Adrenal gland (tissue), 5 donors: ENCODE measurements at regions not wholly inside any gene's neighbourhood (a gene's known extent, or its start where the extent isn't known, plus 50 kb on each side); places are given as distances from the start of the nearest gene placed in this dataset.

Experiments used
- POLR2A ChIP-seq, 2 donors: fragments of 450-650 bp; IDR thresholded peaks; one replicate each; pipeline ENCODE4 v1.6.1; 2017; ENCODE audit warnings: antibody characterized with exemption in 2 of 2, mild to moderate bottlenecking in 2 of 2, moderate library complexity in 1 of 2
- TF ChIP-seq, protein P1 (sequence below), 6 experiments: fragments of 450-650 bp in 4 of 6; fragments of 200-600 bp in 2 of 6; sonication (generic) in 1 of 6; IDR thresholded peaks; 1 replicate in 5 of 6; 2 replicates in 1 of 6; pipeline versions ENCODE4 v1.5.1 to v1.8.0; 2016 to 2021; ENCODE audit warnings: antibody characterized with exemption in 6 of 6, mild to moderate bottlenecking in 2 of 6, moderate library complexity in 1 of 6
- donor health status: DM: no; HTN: no; CAD: no.

DNA sequence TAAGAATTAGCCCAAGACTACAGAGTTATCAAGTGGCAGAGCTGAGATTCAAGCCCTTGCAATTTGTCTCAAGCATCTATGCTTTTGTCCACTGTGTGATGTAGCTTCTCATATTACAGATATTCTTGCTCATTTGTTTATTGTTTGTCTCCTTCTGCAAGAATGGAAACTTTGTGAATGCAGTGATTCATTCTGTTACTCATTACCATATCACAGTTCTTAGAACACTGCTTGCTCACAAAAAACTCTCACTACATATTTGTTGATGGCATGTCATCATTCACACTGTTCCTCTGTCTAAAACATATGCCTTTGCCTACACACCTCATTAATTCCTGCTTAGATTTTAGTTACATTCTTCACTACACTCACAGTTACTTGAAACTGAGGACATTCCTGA is 1198.9 kb downstream of the PLA2G4A start:
- no peak for TF ChIP-seq POLR2A (IDR thresholded peaks at IDR 0.05)
- TF ChIP-seq, protein P1, sequence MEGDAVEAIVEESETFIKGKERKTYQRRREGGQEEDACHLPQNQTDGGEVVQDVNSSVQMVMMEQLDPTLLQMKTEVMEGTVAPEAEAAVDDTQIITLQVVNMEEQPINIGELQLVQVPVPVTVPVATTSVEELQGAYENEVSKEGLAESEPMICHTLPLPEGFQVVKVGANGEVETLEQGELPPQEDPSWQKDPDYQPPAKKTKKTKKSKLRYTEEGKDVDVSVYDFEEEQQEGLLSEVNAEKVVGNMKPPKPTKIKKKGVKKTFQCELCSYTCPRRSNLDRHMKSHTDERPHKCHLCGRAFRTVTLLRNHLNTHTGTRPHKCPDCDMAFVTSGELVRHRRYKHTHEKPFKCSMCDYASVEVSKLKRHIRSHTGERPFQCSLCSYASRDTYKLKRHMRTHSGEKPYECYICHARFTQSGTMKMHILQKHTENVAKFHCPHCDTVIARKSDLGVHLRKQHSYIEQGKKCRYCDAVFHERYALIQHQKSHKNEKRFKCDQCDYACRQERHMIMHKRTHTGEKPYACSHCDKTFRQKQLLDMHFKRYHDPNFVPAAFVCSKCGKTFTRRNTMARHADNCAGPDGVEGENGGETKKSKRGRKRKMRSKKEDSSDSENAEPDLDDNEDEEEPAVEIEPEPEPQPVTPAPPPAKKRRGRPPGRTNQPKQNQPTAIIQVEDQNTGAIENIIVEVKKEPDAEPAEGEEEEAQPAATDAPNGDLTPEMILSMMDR (IDR thresholded peaks at IDR 0.05) = no peak
